Esophagus squamous epithelium (tissue), 5 donors: ENCODE measurements at regions not wholly inside any gene's neighbourhood (a gene's known extent, or its start where the extent isn't known, plus 50 kb on each side); places are given as distances from the start of the nearest gene placed in this dataset.

Experiments
- DNase-seq: peaks from one replicate; lab custom pipeline; 2025; lab: John Stamatoyannopoulos, UW
- H3K27ac ChIP-seq, 4 donors: fragments of 200-600 bp; sonication (generic); one replicate each; pipeline ENCODE4 v1.5.1; 2016 to 2019; ENCODE audit warnings: mild to moderate bottlenecking in 1 of 4
- H3K27me3 ChIP-seq, 4 donors: fragments of 200-600 bp; sonication (generic); 1 replicate in 3 of 4; 2 replicates in 1 of 4; pipeline versions ENCODE4 v1.5.1 to v1.6.0; 2017 to 2021; ENCODE audit warnings: antibody characterized with exemption in 1 of 4
- H3K36me3 ChIP-seq, 3 donors: fragments of 200-600 bp; sonication (generic); one replicate each; pipeline ENCODE4 v1.5.1; 2016 to 2019
- H3K4me1 ChIP-seq, 3 donors: fragments of 200-600 bp; sonication (generic); one replicate each; pipeline ENCODE4 v1.5.1; 2017 to 2019
- H3K4me3 ChIP-seq, 4 donors: fragments of 200-600 bp; sonication (generic); 1 replicate in 3 of 4; 2 replicates in 1 of 4; pipeline ENCODE4 v1.5.1; 2016 to 2019; ENCODE audit warnings: mild to moderate bottlenecking in 2 of 4, moderate library complexity in 1 of 4
- H3K9me3 ChIP-seq, 3 donors: fragments of 200-600 bp; sonication (generic); one replicate each; pipeline ENCODE4 v1.5.1; 2016 to 2019
- POLR2A ChIP-seq, 4 donors: fragments of 450-650 bp; IDR thresholded peaks; one replicate each; pipeline ENCODE4 v1.6.1; 2017; ENCODE audit warnings: antibody characterized with exemption in 4 of 4, mild to moderate bottlenecking in 4 of 4, moderate library complexity in 3 of 4
- WGBS, 2 donors: methylation state at CpG; one replicate each; pipeline ENCODE4 v1.1.5; 2018; 5-methylcytosine and 5-hydroxymethylcytosine counted together
- intact Hi-C: fragments of 100-400 bp; cut with DNase I; formaldehyde crosslinking; loops from one replicate; pipeline ENCODE4 v1.15.0; 2022
- TF ChIP-seq, protein P1 (sequence below), 6 experiments: fragments of 450-650 bp in 4 of 6; fragments of 200-600 bp in 2 of 6; sonication (generic) in 2 of 6; IDR thresholded peaks; one replicate each; pipeline ENCODE4 v1.5.1; 2016 to 2019; ENCODE audit warnings: antibody characterized with exemption in 6 of 6, mild to moderate bottlenecking in 4 of 6, moderate library complexity in 4 of 6
- donor health status: DM: yes; HTN: yes; CAD: no.

DNA sequence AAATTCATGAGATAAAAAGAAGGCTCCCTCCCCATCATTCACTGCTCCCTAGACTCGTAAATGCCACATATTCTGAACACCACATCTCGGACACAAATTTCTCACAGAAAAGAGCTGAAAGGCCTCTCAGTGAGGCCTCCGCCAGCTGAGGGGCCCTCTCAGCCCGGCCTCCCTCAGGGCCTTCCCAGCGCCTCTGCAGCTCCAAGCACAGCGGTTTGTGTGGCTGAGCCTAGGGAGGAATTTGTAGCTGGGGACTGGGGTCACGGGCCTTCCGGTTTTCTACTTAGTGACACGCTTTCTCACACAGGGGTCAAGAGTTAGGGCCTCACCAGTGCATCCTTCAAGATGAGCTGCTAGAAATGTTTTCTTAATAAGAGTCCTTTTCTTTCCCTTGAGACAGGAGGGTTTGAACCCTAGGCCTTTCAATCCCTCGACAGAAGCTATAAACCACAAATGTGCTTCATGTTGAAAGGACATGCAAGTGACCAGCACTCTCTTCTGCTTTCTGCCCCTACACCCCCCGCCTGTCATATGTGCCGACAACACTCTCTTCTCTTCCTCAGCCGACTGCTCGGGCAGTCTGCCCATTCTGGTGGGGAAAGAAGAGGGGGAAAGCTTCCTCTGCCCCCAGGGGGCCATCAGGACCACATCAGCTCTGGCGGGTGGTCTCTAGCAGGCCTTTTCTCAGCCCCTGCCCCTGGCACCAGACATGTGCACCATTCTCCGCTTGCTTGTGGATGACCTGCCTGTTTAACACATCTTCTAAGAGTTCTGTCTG is 104.9 kb downstream of the CHIC2 start:
- Histone ChIP-seq H3K9me3 (no peaks in the 10 kb centered on the region), H3K27me3 (no peaks in the 10 kb centered on the region), H3K36me3 (no peaks in the 10 kb centered on the region), H3K4me1 (peaks cover 15 to 29% (median 23%) of the 10 kb centered on the region in 3 donors), H3K27ac (no peak overlapping the region), H3K4me3 (no peak overlapping the region)
- intact Hi-C loops: no loop called here
- 82 to 93% methylated on average over 11 to 16 of the region's 16 CpGs for WGBS, 2 donors
- TF ChIP-seq, protein P1, sequence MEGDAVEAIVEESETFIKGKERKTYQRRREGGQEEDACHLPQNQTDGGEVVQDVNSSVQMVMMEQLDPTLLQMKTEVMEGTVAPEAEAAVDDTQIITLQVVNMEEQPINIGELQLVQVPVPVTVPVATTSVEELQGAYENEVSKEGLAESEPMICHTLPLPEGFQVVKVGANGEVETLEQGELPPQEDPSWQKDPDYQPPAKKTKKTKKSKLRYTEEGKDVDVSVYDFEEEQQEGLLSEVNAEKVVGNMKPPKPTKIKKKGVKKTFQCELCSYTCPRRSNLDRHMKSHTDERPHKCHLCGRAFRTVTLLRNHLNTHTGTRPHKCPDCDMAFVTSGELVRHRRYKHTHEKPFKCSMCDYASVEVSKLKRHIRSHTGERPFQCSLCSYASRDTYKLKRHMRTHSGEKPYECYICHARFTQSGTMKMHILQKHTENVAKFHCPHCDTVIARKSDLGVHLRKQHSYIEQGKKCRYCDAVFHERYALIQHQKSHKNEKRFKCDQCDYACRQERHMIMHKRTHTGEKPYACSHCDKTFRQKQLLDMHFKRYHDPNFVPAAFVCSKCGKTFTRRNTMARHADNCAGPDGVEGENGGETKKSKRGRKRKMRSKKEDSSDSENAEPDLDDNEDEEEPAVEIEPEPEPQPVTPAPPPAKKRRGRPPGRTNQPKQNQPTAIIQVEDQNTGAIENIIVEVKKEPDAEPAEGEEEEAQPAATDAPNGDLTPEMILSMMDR (IDR thresholded peaks at IDR 0.05): no peak
- no peak for TF ChIP-seq POLR2A (IDR thresholded peaks at IDR 0.05)
- DNase-seq: no peak

DNA sequence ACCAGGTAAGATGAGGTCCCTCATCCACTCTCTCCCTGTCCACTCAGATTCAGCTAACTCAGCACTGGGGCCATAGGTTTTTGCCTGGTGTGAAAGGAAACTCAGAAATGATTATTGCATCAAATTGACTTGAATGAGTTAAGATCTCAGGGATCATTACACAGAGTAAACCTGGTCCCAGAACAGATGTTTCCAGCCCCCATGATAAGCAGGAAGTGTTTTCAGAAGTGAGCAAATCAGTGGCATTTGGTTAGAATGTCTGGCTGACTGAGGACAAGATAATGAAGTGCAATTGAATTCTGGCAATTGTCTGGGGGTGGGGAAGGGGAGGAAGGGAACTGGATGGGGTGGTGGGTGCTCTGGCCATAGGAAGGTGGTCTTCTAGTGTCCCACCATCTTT is 108.0 kb downstream of the CHIC2 start:
- Histone ChIP-seq H3K4me3 (no peak overlapping the region), H3K4me1 (no peaks in the 10 kb centered on the region)
- intact Hi-C loops: no loop called here

DNA sequence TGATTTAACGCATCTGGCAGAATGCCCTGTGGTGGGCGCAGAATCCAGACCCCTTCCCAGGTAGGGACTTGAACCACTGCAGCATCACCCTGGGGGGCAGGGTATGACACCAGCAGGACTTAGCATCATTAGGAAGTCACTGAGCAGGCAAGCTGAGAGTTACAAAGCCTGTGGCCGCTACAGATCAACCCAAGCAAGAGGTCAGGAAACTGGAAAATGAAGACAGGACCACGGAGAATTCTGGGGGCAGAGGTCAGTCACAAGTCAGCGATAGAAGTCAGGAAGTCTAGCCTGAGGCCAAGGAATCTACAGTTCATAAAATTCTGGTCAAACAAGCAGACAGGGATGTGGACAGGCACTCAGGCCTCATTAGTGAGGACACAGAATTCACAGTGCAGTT is 108.4 kb downstream of the CHIC2 start:
- Histone ChIP-seq H3K4me1 (no peaks in the 10 kb centered on the region), H3K9me3 (no peaks in the 10 kb centered on the region), H3K4me3 (no peak overlapping the region), H3K27me3 (no peaks in the 10 kb centered on the region), H3K27ac (no peak overlapping the region), H3K36me3 (no peaks in the 10 kb centered on the region)
- no peak for TF ChIP-seq POLR2A (IDR thresholded peaks at IDR 0.05)
- 74 to 79% methylated on average over 4 to 5 of the region's 5 CpGs for WGBS, 2 donors
- no peak for DNase-seq
- intact Hi-C loops: no loop called here

More for the DNA sequence above, 108.0 kb downstream of the CHIC2 start:
- TF ChIP-seq, protein P1 (IDR thresholded peaks at IDR 0.05): no peak
- TF ChIP-seq POLR2A (IDR thresholded peaks at IDR 0.05): no peak
- Histone ChIP-seq H3K36me3 (no peaks in the 10 kb centered on the region), H3K27me3 (no peaks in the 10 kb centered on the region), H3K27ac (no peak overlapping the region), H3K9me3 (no peaks in the 10 kb centered on the region)
- no peak for DNase-seq

DNA sequence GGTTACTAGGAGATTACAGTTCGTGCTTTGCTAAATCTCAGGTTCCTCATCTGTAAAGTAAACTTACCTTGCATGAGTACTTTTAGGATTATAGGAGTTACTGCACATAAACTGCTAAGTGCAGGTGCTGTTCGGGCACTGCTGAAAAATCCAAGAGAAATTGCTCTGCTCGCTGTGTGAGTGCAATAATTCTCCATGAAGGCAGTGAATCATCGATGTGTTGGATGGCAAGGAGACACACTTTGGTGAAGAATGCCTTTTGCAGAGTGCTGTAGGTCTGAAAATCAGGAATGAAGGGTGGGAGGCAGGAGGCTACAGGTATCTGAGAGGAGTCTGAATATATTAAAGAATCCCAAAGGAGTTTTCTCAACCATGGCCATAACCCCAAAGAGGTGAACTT is 113.0 kb downstream of the CHIC2 start:
- H3K4me1 ChIP-seq: no peaks in the 10 kb centered on the region
- H3K27me3 ChIP-seq: peaks cover 0 to under 1% (median 0%) of the 10 kb centered on the region in 4 donors
- DNase-seq: no peak
- no peaks in the 10 kb centered on the region for H3K36me3 ChIP-seq
- no peaks in the 10 kb centered on the region for H3K9me3 ChIP-seq
- H3K27ac ChIP-seq: no peak overlapping the region
- H3K4me3 ChIP-seq: no peak overlapping the region
- WGBS, 2 donors: 74 to 76% methylated on average over 4 of the region's 4 CpGs
- TF ChIP-seq, protein P1 (IDR thresholded peaks at IDR 0.05): no peak
- TF ChIP-seq POLR2A (IDR thresholded peaks at IDR 0.05): no peak
- intact Hi-C loops: no loop called here

DNA sequence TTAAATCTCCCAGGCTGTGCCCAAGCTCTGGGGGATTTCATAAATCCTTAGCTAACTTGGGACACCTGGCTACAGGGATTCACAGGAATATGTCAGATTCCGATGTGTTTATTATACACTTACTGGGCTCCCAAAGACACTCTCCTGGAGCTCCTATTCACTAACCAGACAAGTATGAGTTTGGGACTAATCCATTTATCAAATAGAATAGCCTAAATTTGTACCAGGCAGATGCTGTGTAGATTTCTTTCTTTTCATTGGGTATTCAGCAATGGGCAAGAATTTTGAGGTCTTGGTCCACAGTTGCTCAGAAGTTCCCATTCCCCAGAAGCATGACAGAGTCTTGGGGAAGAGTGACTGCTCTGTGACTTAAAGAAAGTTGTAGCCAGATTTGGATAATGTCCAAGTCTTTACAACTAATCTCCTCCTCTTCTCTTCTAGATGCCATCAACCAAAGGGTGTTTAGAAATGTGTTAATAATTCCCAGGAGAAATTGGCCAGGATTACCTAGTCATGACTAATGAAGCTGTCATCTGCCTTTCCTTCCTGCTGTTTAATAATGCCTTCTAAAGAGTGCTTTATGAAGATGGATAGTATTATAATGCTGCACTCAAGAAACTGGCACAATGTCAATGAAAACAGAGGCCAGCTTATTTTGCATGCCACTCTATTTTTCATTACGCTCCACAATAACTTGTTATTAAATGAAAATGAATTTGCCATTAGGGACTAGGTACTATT is 120.9 kb downstream of the CHIC2 start:
- no peak for DNase-seq
- Histone ChIP-seq H3K4me1 (peaks cover 0 to 25% (median 17%) of the 10 kb centered on the region in 3 donors), H3K36me3 (no peaks in the 10 kb centered on the region), H3K27ac (peak overlapping the region in 2 of 4 donors; percentile 34 to 43), H3K4me3 (no peak overlapping the region), H3K9me3 (peaks cover 0 to 9% (median 0%) of the 10 kb centered on the region in 3 donors), H3K27me3 (peaks cover 0 to 9% (median 0%) of the 10 kb centered on the region in 4 donors)
- intact Hi-C loops: no loop called here
- 28% methylated on average over 2 of the region's 2 CpGs for WGBS, 2 donors
- TF ChIP-seq POLR2A (IDR thresholded peaks at IDR 0.05): no peak
- TF ChIP-seq, protein P1 (IDR thresholded peaks at IDR 0.05): no peak
